H1 (cell line): ENCODE measurements at regions not wholly inside any gene's neighbourhood (a gene's known extent, or its start where the extent isn't known, plus 50 kb on each side); places are given as distances from the start of the nearest gene placed in this dataset.

Source experiments
- JUN ChIP-seq: IDR thresholded peaks from 2 replicates; pipeline ENCODE4 v1.6.1; 2011; ENCODE audit warnings: low read depth, mild to moderate bottlenecking, improper control_type of control experiment, low read length
- PHF8 ChIP-seq: fragments of 200-600 bp; sonication (generic); conservative IDR thresholded peaks from 2 replicates; pipeline ENCODE4 v1.7.1; 2012; ENCODE audit warnings: low read depth, mild to moderate bottlenecking, inconsistent platforms, low read length, moderate library complexity
- SUZ12 ChIP-seq: fragments of 200-600 bp; sonication (generic); IDR thresholded peaks from 2 replicates; pipeline ENCODE4 v1.6.1; 2012; ENCODE audit warnings: mild to moderate bottlenecking, inconsistent platforms, low read length, moderate library complexity, mixed read lengths
- TF ChIP-seq, protein P1 (sequence below): fragments of 300-600 bp; sonication (generic); IDR thresholded peaks from 2 replicates; pipeline ENCODE4 v1.7.1; 2012; ENCODE audit warnings: low read length, moderate library complexity, mild to moderate bottlenecking, inconsistent platforms; ENCODE audit not compliant: insufficient replicate concordance

- TF ChIP-seq, protein P1, sequence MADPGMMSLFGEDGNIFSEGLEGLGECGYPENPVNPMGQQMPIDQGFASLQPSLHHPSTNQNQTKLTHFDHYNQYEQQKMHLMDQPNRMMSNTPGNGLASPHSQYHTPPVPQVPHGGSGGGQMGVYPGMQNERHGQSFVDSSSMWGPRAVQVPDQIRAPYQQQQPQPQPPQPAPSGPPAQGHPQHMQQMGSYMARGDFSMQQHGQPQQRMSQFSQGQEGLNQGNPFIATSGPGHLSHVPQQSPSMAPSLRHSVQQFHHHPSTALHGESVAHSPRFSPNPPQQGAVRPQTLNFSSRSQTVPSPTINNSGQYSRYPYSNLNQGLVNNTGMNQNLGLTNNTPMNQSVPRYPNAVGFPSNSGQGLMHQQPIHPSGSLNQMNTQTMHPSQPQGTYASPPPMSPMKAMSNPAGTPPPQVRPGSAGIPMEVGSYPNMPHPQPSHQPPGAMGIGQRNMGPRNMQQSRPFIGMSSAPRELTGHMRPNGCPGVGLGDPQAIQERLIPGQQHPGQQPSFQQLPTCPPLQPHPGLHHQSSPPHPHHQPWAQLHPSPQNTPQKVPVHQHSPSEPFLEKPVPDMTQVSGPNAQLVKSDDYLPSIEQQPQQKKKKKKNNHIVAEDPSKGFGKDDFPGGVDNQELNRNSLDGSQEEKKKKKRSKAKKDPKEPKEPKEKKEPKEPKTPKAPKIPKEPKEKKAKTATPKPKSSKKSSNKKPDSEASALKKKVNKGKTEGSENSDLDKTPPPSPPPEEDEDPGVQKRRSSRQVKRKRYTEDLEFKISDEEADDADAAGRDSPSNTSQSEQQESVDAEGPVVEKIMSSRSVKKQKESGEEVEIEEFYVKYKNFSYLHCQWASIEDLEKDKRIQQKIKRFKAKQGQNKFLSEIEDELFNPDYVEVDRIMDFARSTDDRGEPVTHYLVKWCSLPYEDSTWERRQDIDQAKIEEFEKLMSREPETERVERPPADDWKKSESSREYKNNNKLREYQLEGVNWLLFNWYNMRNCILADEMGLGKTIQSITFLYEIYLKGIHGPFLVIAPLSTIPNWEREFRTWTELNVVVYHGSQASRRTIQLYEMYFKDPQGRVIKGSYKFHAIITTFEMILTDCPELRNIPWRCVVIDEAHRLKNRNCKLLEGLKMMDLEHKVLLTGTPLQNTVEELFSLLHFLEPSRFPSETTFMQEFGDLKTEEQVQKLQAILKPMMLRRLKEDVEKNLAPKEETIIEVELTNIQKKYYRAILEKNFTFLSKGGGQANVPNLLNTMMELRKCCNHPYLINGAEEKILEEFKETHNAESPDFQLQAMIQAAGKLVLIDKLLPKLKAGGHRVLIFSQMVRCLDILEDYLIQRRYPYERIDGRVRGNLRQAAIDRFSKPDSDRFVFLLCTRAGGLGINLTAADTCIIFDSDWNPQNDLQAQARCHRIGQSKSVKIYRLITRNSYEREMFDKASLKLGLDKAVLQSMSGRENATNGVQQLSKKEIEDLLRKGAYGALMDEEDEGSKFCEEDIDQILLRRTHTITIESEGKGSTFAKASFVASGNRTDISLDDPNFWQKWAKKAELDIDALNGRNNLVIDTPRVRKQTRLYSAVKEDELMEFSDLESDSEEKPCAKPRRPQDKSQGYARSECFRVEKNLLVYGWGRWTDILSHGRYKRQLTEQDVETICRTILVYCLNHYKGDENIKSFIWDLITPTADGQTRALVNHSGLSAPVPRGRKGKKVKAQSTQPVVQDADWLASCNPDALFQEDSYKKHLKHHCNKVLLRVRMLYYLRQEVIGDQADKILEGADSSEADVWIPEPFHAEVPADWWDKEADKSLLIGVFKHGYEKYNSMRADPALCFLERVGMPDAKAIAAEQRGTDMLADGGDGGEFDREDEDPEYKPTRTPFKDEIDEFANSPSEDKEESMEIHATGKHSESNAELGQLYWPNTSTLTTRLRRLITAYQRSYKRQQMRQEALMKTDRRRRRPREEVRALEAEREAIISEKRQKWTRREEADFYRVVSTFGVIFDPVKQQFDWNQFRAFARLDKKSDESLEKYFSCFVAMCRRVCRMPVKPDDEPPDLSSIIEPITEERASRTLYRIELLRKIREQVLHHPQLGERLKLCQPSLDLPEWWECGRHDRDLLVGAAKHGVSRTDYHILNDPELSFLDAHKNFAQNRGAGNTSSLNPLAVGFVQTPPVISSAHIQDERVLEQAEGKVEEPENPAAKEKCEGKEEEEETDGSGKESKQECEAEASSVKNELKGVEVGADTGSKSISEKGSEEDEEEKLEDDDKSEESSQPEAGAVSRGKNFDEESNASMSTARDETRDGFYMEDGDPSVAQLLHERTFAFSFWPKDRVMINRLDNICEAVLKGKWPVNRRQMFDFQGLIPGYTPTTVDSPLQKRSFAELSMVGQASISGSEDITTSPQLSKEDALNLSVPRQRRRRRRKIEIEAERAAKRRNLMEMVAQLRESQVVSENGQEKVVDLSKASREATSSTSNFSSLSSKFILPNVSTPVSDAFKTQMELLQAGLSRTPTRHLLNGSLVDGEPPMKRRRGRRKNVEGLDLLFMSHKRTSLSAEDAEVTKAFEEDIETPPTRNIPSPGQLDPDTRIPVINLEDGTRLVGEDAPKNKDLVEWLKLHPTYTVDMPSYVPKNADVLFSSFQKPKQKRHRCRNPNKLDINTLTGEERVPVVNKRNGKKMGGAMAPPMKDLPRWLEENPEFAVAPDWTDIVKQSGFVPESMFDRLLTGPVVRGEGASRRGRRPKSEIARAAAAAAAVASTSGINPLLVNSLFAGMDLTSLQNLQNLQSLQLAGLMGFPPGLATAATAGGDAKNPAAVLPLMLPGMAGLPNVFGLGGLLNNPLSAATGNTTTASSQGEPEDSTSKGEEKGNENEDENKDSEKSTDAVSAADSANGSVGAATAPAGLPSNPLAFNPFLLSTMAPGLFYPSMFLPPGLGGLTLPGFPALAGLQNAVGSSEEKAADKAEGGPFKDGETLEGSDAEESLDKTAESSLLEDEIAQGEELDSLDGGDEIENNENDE: no peak
- TF ChIP-seq JUN: no peak
- no peak for TF ChIP-seq SUZ12
- TF ChIP-seq PHF8: no peak
These were observed 363.9 kb downstream of the AGTPBP1 start (continued) for GRCh38 chr9:85377731-85378289.
